HepG2 (cell line): ENCODE measurements at regions not wholly inside any gene's neighbourhood (a gene's known extent, or its start where the extent isn't known, plus 50 kb on each side); places are given as distances from the start of the nearest gene placed in this dataset.

Experiments
- ZNF574 ChIP-seq: sonication (generic); formaldehyde crosslinking; IDR thresholded peaks from 2 replicates; pipeline ENCODE4 v1.4.0; 2020; ENCODE audit warnings: missing genetic modification reagents
- TF ChIP-seq, protein P1 (sequence below): sonication (generic); formaldehyde crosslinking; IDR thresholded peaks from 2 replicates; pipeline ENCODE4 v1.4.0; 2020; ENCODE audit warnings: missing genetic modification reagents

GRCh38 chr7:54831046-54831643 lies 72.1 kb upstream of the SEC61G start:
- TF ChIP-seq ZNF574 (CRISPR knock-in tag) = no peak
- TF ChIP-seq, protein P1, sequence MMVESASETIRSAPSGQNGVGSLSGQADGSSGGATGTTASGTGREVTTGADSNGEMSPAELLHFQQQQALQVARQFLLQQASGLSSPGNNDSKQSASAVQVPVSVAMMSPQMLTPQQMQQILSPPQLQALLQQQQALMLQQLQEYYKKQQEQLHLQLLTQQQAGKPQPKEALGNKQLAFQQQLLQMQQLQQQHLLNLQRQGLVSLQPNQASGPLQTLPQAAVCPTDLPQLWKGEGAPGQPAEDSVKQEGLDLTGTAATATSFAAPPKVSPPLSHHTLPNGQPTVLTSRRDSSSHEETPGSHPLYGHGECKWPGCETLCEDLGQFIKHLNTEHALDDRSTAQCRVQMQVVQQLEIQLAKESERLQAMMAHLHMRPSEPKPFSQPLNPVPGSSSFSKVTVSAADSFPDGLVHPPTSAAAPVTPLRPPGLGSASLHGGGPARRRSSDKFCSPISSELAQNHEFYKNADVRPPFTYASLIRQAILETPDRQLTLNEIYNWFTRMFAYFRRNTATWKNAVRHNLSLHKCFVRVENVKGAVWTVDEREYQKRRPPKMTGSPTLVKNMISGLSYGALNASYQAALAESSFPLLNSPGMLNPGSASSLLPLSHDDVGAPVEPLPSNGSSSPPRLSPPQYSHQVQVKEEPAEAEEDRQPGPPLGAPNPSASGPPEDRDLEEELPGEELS (CRISPR knock-in tag) = no peak
